ENCODE measurements at regions not wholly inside any gene's neighbourhood (a gene's known extent, or its start where the extent isn't known, plus 50 kb on each side); places are given as distances from the start of the nearest gene placed in this dataset.

DNA sequence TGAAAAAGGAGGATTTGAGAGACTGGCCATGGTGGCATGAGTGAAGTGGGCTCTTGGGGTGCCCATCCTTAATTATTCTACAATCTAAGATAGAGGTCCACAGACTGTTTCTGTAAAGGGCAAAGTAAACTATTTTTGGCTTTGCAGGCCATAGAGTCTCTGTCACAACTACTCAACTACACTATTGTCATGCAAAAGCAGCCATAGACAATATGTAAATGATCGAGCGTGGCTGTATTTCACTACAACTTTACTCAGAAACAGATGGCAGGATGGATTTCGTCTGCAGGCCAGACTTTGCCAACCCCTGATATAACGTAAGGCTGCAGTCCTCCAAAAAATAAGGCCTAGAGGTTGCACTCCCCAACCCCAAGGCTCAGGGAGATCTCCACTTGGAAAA lies 58.2 kb upstream of the NAA20 start:
- TF ChIP-seq, protein P1, sequence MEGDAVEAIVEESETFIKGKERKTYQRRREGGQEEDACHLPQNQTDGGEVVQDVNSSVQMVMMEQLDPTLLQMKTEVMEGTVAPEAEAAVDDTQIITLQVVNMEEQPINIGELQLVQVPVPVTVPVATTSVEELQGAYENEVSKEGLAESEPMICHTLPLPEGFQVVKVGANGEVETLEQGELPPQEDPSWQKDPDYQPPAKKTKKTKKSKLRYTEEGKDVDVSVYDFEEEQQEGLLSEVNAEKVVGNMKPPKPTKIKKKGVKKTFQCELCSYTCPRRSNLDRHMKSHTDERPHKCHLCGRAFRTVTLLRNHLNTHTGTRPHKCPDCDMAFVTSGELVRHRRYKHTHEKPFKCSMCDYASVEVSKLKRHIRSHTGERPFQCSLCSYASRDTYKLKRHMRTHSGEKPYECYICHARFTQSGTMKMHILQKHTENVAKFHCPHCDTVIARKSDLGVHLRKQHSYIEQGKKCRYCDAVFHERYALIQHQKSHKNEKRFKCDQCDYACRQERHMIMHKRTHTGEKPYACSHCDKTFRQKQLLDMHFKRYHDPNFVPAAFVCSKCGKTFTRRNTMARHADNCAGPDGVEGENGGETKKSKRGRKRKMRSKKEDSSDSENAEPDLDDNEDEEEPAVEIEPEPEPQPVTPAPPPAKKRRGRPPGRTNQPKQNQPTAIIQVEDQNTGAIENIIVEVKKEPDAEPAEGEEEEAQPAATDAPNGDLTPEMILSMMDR (conservative IDR thresholded peaks at IDR 0.05), result no peak
- no peak for TF ChIP-seq ZFX (IDR thresholded peaks at IDR 0.05)
